WTC11 (cell line): ENCODE measurements at regions not wholly inside any gene's neighbourhood (a gene's known extent, or its start where the extent isn't known, plus 50 kb on each side); places are given as distances from the start of the nearest gene placed in this dataset.

ENCODE experiments used
- ATAC-seq: fragments of 200-7000 bp; cut with Tn5 transposase; 2 replicates; pipeline ENCODE4 v1.10.0; 2021; ENCODE audit warnings: mild to moderate bottlenecking, moderate library complexity
- CTCF ChIA-PET: fragments of 300-600 bp; sonication (Branson Sonifier 250); formaldehyde crosslinking; loops from one replicate; lab custom pipeline; 2021; ENCODE audit warnings: antibody characterized with exemption; lab: Charles Lee
- POLR2A ChIA-PET: fragments of 350-600 bp; sonication (Branson Sonifier 250); formaldehyde crosslinking; loops from one replicate; lab custom pipeline; 2021; ENCODE audit warnings: antibody characterized with exemption; lab: Charles Lee
- DNase-seq: peaks from one replicate; pipeline ENCODE4 v3.0.0; 2021; ENCODE audit warnings: low spot score
- H3K27ac Mint-ChIP-seq: 2 replicates; pipeline ENCODE4 v1.8.0; 2021; ENCODE audit warnings: mixed read lengths
- H3K27me3 Mint-ChIP-seq: 2 replicates; pipeline ENCODE4 v1.8.0; 2021; ENCODE audit warnings: low read depth, mild to moderate bottlenecking, moderate library complexity, mixed read lengths
- H3K36me3 Mint-ChIP-seq: 2 replicates; pipeline ENCODE4 v1.8.0; 2021; ENCODE audit warnings: mixed read lengths
- H3K4me1 Mint-ChIP-seq: 2 replicates; pipeline ENCODE4 v1.8.0; 2022; ENCODE audit warnings: mixed read lengths
- H3K4me3 Mint-ChIP-seq: 2 replicates; pipeline ENCODE4 v1.8.0; 2021; ENCODE audit warnings: mild to moderate bottlenecking, moderate library complexity, mixed read lengths
- H3K9me3 Mint-ChIP-seq: 2 replicates; pipeline ENCODE4 v1.8.0; 2021; ENCODE audit warnings: mixed read lengths
- CREB1 ChIP-seq: sonication (generic); formaldehyde crosslinking; IDR thresholded peaks from 2 replicates; pipeline ENCODE4 v1.8.0; 2023; ENCODE audit warnings: mild to moderate bottlenecking, missing genetic modification reagents
- CREM ChIP-seq: sonication (generic); formaldehyde crosslinking; IDR thresholded peaks from 2 replicates; pipeline ENCODE4 v1.8.1; 2022; ENCODE audit warnings: mild to moderate bottlenecking, missing genetic modification reagents, moderate library complexity
- E2F1 ChIP-seq: sonication (generic); formaldehyde crosslinking; IDR thresholded peaks from 2 replicates; pipeline ENCODE4 v1.8.0; 2022; ENCODE audit warnings: mild to moderate bottlenecking, missing genetic modification reagents
- FOXP4 ChIP-seq: sonication (generic); formaldehyde crosslinking; IDR thresholded peaks from 2 replicates; pipeline ENCODE4 v1.8.0; 2022; ENCODE audit warnings: mild to moderate bottlenecking, missing genetic modification reagents
- GRHL2 ChIP-seq: fragments of 250-450 bp; sonication (Bioruptor Pico); IDR thresholded peaks from 2 replicates; pipeline ENCODE4 v1.8.0; 2022; ENCODE audit warnings: mild to moderate bottlenecking, moderate library complexity; ENCODE audit not compliant: insufficient replicate concordance, severe bottlenecking
- JUN ChIP-seq: sonication (generic); formaldehyde crosslinking; IDR thresholded peaks from 2 replicates; pipeline ENCODE4 v1.8.0; 2023; ENCODE audit warnings: mild to moderate bottlenecking, missing genetic modification reagents
- RORB ChIP-seq: fragments of 250-450 bp; sonication (Bioruptor Pico); IDR thresholded peaks from 2 replicates; pipeline ENCODE4 v1.9.0; 2021; ENCODE audit warnings: mild to moderate bottlenecking
- TEAD4 ChIP-seq: sonication (generic); formaldehyde crosslinking; IDR thresholded peaks from 2 replicates; pipeline ENCODE4 v1.8.0; 2022; ENCODE audit warnings: mild to moderate bottlenecking, missing genetic modification reagents
- ZNF317 ChIP-seq: sonication (generic); formaldehyde crosslinking; IDR thresholded peaks from 2 replicates; pipeline ENCODE4 v1.8.1; 2023; ENCODE audit warnings: low read depth, mild to moderate bottlenecking, moderate library complexity, missing genetic modification reagents, borderline replicate concordance
- ZNF671 ChIP-seq: fragments of 250-450 bp; sonication (Bioruptor Pico); IDR thresholded peaks from 2 replicates; pipeline ENCODE4 v1.8.0; 2021; ENCODE audit warnings: mild to moderate bottlenecking
- TF ChIP-seq, protein P1 (sequence below): sonication (generic); formaldehyde crosslinking; conservative IDR thresholded peaks from 2 replicates; pipeline ENCODE4 v1.8.1; 2023; ENCODE audit warnings: mild to moderate bottlenecking, low read depth, missing genetic modification reagents, moderate library complexity
- TF ChIP-seq, protein P2 (sequence below): fragments of 200-600 bp; IDR thresholded peaks from 2 replicates; pipeline ENCODE4 v1.8.0; 2022; ENCODE audit warnings: antibody characterized with exemption
- TF ChIP-seq, protein P3 (sequence below): fragments of 250-450 bp; sonication (Bioruptor Pico); IDR thresholded peaks from 2 replicates; pipeline ENCODE4 v1.9.0; 2021; ENCODE audit warnings: mild to moderate bottlenecking

- no peak for ATAC-seq
- Mint-ChIP-seq H3K4me1 (peaks cover 26% of the 10 kb centered on the region), H3K36me3 (no peaks in the 10 kb centered on the region), H3K4me3 (no peak overlapping the region), H3K27me3 (no peaks in the 10 kb centered on the region), H3K9me3 (no peaks in the 10 kb centered on the region), H3K27ac (no peak overlapping the region)
- TF ChIP-seq E2F1 (CRISPR knock-in tag) (no peak), CREB1 (CRISPR knock-in tag) (no peak), FOXP4 (no peak), CREM (CRISPR knock-in tag) (no peak), TEAD4 (CRISPR knock-in tag) (no peak), JUN (no peak), GRHL2 (CRISPR knock-in tag) (no peak)
- TF ChIP-seq, protein P1, sequence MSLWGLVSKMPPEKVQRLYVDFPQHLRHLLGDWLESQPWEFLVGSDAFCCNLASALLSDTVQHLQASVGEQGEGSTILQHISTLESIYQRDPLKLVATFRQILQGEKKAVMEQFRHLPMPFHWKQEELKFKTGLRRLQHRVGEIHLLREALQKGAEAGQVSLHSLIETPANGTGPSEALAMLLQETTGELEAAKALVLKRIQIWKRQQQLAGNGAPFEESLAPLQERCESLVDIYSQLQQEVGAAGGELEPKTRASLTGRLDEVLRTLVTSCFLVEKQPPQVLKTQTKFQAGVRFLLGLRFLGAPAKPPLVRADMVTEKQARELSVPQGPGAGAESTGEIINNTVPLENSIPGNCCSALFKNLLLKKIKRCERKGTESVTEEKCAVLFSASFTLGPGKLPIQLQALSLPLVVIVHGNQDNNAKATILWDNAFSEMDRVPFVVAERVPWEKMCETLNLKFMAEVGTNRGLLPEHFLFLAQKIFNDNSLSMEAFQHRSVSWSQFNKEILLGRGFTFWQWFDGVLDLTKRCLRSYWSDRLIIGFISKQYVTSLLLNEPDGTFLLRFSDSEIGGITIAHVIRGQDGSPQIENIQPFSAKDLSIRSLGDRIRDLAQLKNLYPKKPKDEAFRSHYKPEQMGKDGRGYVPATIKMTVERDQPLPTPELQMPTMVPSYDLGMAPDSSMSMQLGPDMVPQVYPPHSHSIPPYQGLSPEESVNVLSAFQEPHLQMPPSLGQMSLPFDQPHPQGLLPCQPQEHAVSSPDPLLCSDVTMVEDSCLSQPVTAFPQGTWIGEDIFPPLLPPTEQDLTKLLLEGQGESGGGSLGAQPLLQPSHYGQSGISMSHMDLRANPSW: no peak
- DNase-seq: no peak
- ChIA-PET POLR2A (no interaction called here), CTCF (no interaction called here)
Measured at GRCh38 chr21:15291621-15292266, 226.9 kb upstream of the NRIP1 start.

DNA sequence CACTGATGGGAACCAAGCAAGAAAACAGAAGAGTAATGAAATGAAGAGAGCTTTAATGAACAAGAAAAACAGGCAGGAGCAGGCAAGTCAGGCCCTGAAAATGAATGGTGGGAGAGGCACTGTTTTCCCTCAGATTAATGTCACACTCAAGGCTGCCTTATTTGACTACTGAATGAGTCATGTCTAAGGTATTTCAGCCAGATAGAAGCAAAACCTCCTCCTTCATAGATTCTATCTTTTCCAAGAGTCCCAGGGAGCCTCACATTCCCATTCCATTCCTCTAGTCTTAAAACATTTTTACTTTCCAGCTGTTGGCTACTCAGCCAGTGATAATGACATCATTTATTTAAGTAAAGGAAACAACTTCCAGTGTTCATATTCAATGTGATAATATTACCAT lies 228.4 kb upstream of the NRIP1 start:
- TF ChIP-seq RORB (CRISPR knock-in tag) (no peak), ZNF671 (no peak), ZNF317 (CRISPR knock-in tag) (no peak)
- TF ChIP-seq, protein P1: no peak
- POLR2A ChIA-PET: no interaction called here
- no peak for DNase-seq
- Mint-ChIP-seq H3K4me1 (peaks cover 26% of the 10 kb centered on the region), H3K4me3 (no peak overlapping the region), H3K27ac (no peak overlapping the region), H3K36me3 (no peaks in the 10 kb centered on the region), H3K9me3 (no peaks in the 10 kb centered on the region), H3K27me3 (no peaks in the 10 kb centered on the region)
- CTCF ChIA-PET: no interaction called here
- peak; percentile 51 for ATAC-seq

GRCh38 chr21:15295875-15296274 lies 231.1 kb upstream of the NRIP1 start:
- Mint-ChIP-seq H3K9me3 (peaks cover 8% of the 10 kb centered on the region), H3K27me3 (no peaks in the 10 kb centered on the region), H3K4me3 (no peak overlapping the region), H3K27ac (no peak overlapping the region), H3K4me1 (peaks cover 23% of the 10 kb centered on the region), H3K36me3 (peaks cover 3% of the 10 kb centered on the region)
- POLR2A ChIA-PET: no interaction called here
- ATAC-seq: no peak
- CTCF ChIA-PET: no interaction called here
- no peak for DNase-seq
- TF ChIP-seq FOXP4: no peak
- TF ChIP-seq, protein P2, sequence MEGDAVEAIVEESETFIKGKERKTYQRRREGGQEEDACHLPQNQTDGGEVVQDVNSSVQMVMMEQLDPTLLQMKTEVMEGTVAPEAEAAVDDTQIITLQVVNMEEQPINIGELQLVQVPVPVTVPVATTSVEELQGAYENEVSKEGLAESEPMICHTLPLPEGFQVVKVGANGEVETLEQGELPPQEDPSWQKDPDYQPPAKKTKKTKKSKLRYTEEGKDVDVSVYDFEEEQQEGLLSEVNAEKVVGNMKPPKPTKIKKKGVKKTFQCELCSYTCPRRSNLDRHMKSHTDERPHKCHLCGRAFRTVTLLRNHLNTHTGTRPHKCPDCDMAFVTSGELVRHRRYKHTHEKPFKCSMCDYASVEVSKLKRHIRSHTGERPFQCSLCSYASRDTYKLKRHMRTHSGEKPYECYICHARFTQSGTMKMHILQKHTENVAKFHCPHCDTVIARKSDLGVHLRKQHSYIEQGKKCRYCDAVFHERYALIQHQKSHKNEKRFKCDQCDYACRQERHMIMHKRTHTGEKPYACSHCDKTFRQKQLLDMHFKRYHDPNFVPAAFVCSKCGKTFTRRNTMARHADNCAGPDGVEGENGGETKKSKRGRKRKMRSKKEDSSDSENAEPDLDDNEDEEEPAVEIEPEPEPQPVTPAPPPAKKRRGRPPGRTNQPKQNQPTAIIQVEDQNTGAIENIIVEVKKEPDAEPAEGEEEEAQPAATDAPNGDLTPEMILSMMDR: no peak
- TF ChIP-seq, protein P3, sequence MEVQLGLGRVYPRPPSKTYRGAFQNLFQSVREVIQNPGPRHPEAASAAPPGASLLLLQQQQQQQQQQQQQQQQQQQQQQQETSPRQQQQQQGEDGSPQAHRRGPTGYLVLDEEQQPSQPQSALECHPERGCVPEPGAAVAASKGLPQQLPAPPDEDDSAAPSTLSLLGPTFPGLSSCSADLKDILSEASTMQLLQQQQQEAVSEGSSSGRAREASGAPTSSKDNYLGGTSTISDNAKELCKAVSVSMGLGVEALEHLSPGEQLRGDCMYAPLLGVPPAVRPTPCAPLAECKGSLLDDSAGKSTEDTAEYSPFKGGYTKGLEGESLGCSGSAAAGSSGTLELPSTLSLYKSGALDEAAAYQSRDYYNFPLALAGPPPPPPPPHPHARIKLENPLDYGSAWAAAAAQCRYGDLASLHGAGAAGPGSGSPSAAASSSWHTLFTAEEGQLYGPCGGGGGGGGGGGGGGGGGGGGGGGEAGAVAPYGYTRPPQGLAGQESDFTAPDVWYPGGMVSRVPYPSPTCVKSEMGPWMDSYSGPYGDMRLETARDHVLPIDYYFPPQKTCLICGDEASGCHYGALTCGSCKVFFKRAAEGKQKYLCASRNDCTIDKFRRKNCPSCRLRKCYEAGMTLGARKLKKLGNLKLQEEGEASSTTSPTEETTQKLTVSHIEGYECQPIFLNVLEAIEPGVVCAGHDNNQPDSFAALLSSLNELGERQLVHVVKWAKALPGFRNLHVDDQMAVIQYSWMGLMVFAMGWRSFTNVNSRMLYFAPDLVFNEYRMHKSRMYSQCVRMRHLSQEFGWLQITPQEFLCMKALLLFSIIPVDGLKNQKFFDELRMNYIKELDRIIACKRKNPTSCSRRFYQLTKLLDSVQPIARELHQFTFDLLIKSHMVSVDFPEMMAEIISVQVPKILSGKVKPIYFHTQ: no peak
